Esophagus muscularis mucosa (tissue), 4 donors: ENCODE measurements at regions not wholly inside any gene's neighbourhood (a gene's known extent, or its start where the extent isn't known, plus 50 kb on each side); places are given as distances from the start of the nearest gene placed in this dataset.

Experiments
- EP300 ChIP-seq: sonication (generic); formaldehyde crosslinking; IDR thresholded peaks from one replicate; pipeline ENCODE4 v1.6.1; 2017; ENCODE audit warnings: antibody characterized with exemption
- POLR2A ChIP-seq: fragments of 450-650 bp; IDR thresholded peaks from one replicate; pipeline ENCODE4 v1.6.1; 2017; ENCODE audit warnings: antibody characterized with exemption, moderate library complexity, mild to moderate bottlenecking, low read depth
- POLR2AphosphoS5 ChIP-seq, 2 donors: sonication (generic); formaldehyde crosslinking; IDR thresholded peaks; one replicate each; pipeline ENCODE4 v1.6.1; 2017; ENCODE audit warnings: antibody characterized with exemption in 2 of 2
- TF ChIP-seq, protein P1 (sequence below), 3 experiments: fragments of 200-600 bp in 2 of 3; fragments of 450-650 bp in 1 of 3; sonication (generic) in 2 of 3; IDR thresholded peaks; one replicate each; pipeline ENCODE4 v1.5.1; 2017 to 2019; ENCODE audit warnings: antibody characterized with exemption in 3 of 3, mild to moderate bottlenecking in 2 of 3, moderate library complexity in 1 of 3

DNA sequence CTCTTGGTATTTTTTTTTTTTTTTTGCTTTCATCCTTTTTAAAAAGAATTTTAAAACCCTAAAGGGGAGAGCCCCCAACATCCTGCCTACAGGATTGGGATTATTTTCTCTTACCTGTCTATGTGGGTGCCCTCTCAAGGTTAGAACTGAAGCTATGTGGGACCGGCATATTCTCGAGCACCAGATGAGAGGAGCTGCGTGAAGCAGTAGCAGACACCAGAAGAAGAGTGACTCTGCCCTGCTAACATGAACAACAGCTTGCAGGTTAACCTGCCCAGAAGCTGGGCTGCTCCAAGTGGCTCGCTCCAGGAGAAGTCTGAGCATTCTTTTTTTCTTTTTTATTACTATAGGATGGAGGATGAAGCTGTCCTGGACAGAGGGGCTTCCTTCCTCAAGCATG lies 102.6 kb upstream of the SLC4A4 start:
- TF ChIP-seq, protein P1, sequence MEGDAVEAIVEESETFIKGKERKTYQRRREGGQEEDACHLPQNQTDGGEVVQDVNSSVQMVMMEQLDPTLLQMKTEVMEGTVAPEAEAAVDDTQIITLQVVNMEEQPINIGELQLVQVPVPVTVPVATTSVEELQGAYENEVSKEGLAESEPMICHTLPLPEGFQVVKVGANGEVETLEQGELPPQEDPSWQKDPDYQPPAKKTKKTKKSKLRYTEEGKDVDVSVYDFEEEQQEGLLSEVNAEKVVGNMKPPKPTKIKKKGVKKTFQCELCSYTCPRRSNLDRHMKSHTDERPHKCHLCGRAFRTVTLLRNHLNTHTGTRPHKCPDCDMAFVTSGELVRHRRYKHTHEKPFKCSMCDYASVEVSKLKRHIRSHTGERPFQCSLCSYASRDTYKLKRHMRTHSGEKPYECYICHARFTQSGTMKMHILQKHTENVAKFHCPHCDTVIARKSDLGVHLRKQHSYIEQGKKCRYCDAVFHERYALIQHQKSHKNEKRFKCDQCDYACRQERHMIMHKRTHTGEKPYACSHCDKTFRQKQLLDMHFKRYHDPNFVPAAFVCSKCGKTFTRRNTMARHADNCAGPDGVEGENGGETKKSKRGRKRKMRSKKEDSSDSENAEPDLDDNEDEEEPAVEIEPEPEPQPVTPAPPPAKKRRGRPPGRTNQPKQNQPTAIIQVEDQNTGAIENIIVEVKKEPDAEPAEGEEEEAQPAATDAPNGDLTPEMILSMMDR (IDR thresholded peaks at IDR 0.05): no peak
- TF ChIP-seq EP300 (no peak), POLR2A (no peak), POLR2AphosphoS5 (IDR thresholded peaks at IDR 0.05) (no peak)
